Suprapubic skin (tissue), 4 donors: ENCODE measurements at regions not wholly inside any gene's neighbourhood (a gene's known extent, or its start where the extent isn't known, plus 50 kb on each side); places are given as distances from the start of the nearest gene placed in this dataset.
"Not testable (repeated sequence)": the region's sequence is repeated elsewhere in the genome, so short reads cannot be mapped to it uniquely, and the experiment has no call there.

ENCODE experiments used
- CTCF ChIP-seq, 2 donors: fragments of 200-600 bp in 1 of 2; fragments of 450-650 bp in 1 of 2; sonication (generic) in 1 of 2; IDR thresholded peaks; one replicate each; pipeline ENCODE4 v1.5.1; 2016 to 2019; ENCODE audit warnings: antibody characterized with exemption in 2 of 2, mild to moderate bottlenecking in 1 of 2, moderate library complexity in 1 of 2
- EP300 ChIP-seq: sonication (generic); formaldehyde crosslinking; IDR thresholded peaks from one replicate; pipeline ENCODE4 v1.6.1; 2017; ENCODE audit warnings: antibody characterized with exemption
- POLR2A ChIP-seq, 2 donors: fragments of 450-650 bp; IDR thresholded peaks; one replicate each; pipeline ENCODE4 v1.6.1; 2017; ENCODE audit warnings: antibody characterized with exemption in 2 of 2, mild to moderate bottlenecking in 2 of 2, moderate library complexity in 2 of 2
- POLR2AphosphoS5 ChIP-seq, 3 donors: sonication (generic); formaldehyde crosslinking; IDR thresholded peaks; one replicate each; pipeline ENCODE4 v1.6.1; 2017; ENCODE audit warnings: antibody characterized with exemption in 3 of 3

DNA sequence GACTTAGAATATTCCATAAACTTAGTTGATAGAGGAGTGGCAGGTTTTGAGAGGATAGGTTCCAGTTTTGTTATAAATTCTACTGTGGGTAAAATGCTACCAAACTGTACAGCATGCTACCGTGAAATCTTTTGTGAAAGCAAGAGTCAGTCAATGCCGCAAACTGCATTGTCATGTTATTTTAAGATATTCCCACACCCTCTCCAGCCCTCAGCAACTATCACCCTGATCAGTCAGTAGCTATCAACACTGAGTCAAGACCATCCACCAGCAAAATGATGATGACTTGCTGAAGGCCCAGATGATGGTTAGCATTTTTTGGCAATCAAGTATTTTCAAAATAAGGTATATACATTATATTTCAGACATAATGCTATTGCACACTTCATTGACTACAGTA is 182.4 kb upstream of the ZNF337 start:
- not testable (repeated sequence) for TF ChIP-seq POLR2A (IDR thresholded peaks at IDR 0.05); CTCF (IDR thresholded peaks at IDR 0.05); EP300; POLR2AphosphoS5 (IDR thresholded peaks at IDR 0.05)
